Mesenchymal stem cell (in vitro differentiated cells and primary cell): ENCODE measurements at regions not wholly inside any gene's neighbourhood (a gene's known extent, or its start where the extent isn't known, plus 50 kb on each side); places are given as distances from the start of the nearest gene placed in this dataset.

Experiments used
- DNase-seq: peaks from one replicate; pipeline ENCODE4 v3.0.0-alpha.2; 2013
- H2AFZ ChIP-seq: one replicate; pipeline ENCODE4 v1.6.1; 2013; ENCODE audit warnings: low read depth, mild to moderate bottlenecking, control low read depth, inconsistent platforms, low read length, moderate library complexity
- H2AK5ac ChIP-seq: 2 replicates; pipeline ENCODE4 v1.6.1; 2013; ENCODE audit warnings: low read length, moderate library complexity, mild to moderate bottlenecking, inconsistent platforms; ENCODE audit not compliant: severe bottlenecking
- H2BK120ac ChIP-seq: one replicate; pipeline ENCODE4 v1.6.1; 2013; ENCODE audit warnings: low read depth, mild to moderate bottlenecking, inconsistent platforms, low read length, moderate library complexity
- H2BK12ac ChIP-seq, 2 experiments: one replicate each; pipeline ENCODE4 v1.6.1; 2013; ENCODE audit warnings: inconsistent platforms in 2 of 2, low read length in 2 of 2, mild to moderate bottlenecking in 2 of 2, moderate library complexity in 2 of 2, control low read depth in 1 of 2
- H2BK15ac ChIP-seq: one replicate; pipeline ENCODE4 v1.6.1; 2013; ENCODE audit warnings: mild to moderate bottlenecking, low read depth, inconsistent platforms; ENCODE audit not compliant: poor library complexity, severe bottlenecking
- H2BK5ac ChIP-seq: 2 replicates; pipeline ENCODE4 v1.6.1; 2013; ENCODE audit warnings: low read depth, mild to moderate bottlenecking, low read length, control low read depth, inconsistent platforms; ENCODE audit not compliant: poor library complexity, severe bottlenecking
- H3K14ac ChIP-seq, 2 experiments: one replicate each; pipeline ENCODE4 v1.6.1; 2013; ENCODE audit warnings: inconsistent platforms in 2 of 2, low read length in 2 of 2, control low read depth in 1 of 2, mild to moderate bottlenecking in 1 of 2, moderate library complexity in 1 of 2
- H3K18ac ChIP-seq, 2 experiments: one replicate each; pipeline ENCODE4 v1.6.1; 2013; ENCODE audit warnings: inconsistent platforms in 2 of 2, low read length in 2 of 2, control low read depth in 1 of 2, low read depth in 1 of 2, mild to moderate bottlenecking in 1 of 2
- H3K23ac ChIP-seq, 2 experiments: one replicate each; pipeline ENCODE4 v1.6.1; 2013; ENCODE audit warnings: inconsistent platforms in 2 of 2, low read length in 2 of 2, mild to moderate bottlenecking in 2 of 2, moderate library complexity in 2 of 2, control low read depth in 1 of 2
- H3K27ac ChIP-seq: 2 replicates; pipeline ENCODE4 v1.5.1; 2013; ENCODE audit warnings: mild to moderate bottlenecking, moderate library complexity, low read length, control low read depth, inconsistent platforms; ENCODE audit not compliant: poor library complexity, severe bottlenecking
- H3K27me3 ChIP-seq, 2 experiments: 2 replicates each; pipeline versions ENCODE4 v1.6.1 to v1.7.0; 2013; ENCODE audit warnings: low read length in 2 of 2, mild to moderate bottlenecking in 2 of 2, moderate library complexity in 2 of 2, control low read depth in 1 of 2, inconsistent platforms in 1 of 2; ENCODE audit not compliant: control insufficient read depth in 1 of 2, insufficient read depth in 1 of 2
- H3K36me3 ChIP-seq, 2 experiments: 2 replicates each; pipeline versions ENCODE4 v1.6.1 to v1.7.0; 2013; ENCODE audit warnings: low read length in 2 of 2, control low read depth in 1 of 2, inconsistent platforms in 1 of 2, low read depth in 1 of 2, mild to moderate bottlenecking in 1 of 2; ENCODE audit not compliant: insufficient read depth in 2 of 2, control insufficient read depth in 1 of 2
- H3K4ac ChIP-seq, 2 experiments: one replicate each; pipeline ENCODE4 v1.6.1; 2013; ENCODE audit warnings: inconsistent platforms in 2 of 2, low read length in 2 of 2, mild to moderate bottlenecking in 2 of 2, moderate library complexity in 2 of 2, control low read depth in 1 of 2, low read depth in 1 of 2
- H3K4me1 ChIP-seq: 2 replicates; pipeline ENCODE4 v1.6.1; 2013; ENCODE audit warnings: low read depth, low read length, control low read depth; ENCODE audit not compliant: control insufficient read depth, insufficient read depth
- H3K4me2 ChIP-seq: 2 replicates; pipeline ENCODE4 v1.6.1; 2013; ENCODE audit warnings: low read length, mild to moderate bottlenecking, inconsistent platforms; ENCODE audit not compliant: poor library complexity, severe bottlenecking
- H3K4me3 ChIP-seq, 2 experiments: 2 replicates each; pipeline versions ENCODE4 v1.5.1 to v1.7.0; 2013; ENCODE audit warnings: low read length in 2 of 2, mild to moderate bottlenecking in 2 of 2, control low read depth in 1 of 2, low read depth in 1 of 2; ENCODE audit not compliant: insufficient read depth in 1 of 2
- H3K79me1 ChIP-seq: replicated peaks from 2 replicates; pipeline ENCODE4 v1.6.1; 2013; ENCODE audit warnings: mild to moderate bottlenecking, control low read depth, low read length, inconsistent platforms; ENCODE audit not compliant: poor library complexity, severe bottlenecking
- H3K9ac ChIP-seq: 2 replicates; pipeline ENCODE4 v1.7.0; 2013; ENCODE audit warnings: mild to moderate bottlenecking, low read length, moderate library complexity
- H3K9me3 ChIP-seq: 2 replicates; pipeline ENCODE4 v1.7.0; 2013; ENCODE audit warnings: mild to moderate bottlenecking, low read length; ENCODE audit not compliant: control insufficient read depth
- H4K8ac ChIP-seq: one replicate; pipeline ENCODE4 v1.6.1; 2013; ENCODE audit warnings: inconsistent platforms, mild to moderate bottlenecking, low read length, moderate library complexity
- H4K91ac ChIP-seq: one replicate; pipeline ENCODE4 v1.6.1; 2013; ENCODE audit warnings: mild to moderate bottlenecking, low read length, inconsistent platforms
- WGBS: methylation state at CpG from one replicate; pipeline ENCODE4 v1.1.7; 2013; ENCODE audit warnings: mixed read lengths; 5-methylcytosine and 5-hydroxymethylcytosine counted together

DNA sequence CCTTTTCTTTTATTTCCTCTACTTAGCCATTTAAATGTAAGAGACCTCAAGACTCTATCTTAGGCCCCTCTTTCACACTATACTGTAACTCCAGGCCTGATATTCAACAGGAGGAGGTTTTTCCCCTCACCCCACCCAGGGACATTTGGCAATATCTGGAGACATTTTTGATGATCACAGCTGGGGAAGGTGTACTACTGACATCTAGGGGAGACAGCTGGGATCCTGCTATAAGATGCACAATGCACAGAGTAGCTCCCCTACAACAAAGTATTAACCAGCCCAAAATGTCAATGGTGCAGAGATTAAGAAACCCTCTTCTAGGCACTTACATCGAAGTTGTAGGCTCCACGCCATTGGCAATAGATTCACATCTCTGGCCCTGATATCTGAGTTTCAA lies 517.5 kb upstream of the UBE2E2 start:
- no peaks in the 10 kb centered on the region for H3K4me1 ChIP-seq
- no peak overlapping the region for H3K27ac ChIP-seq
- DNase-seq, result peak; percentile 35
- H3K9ac ChIP-seq, result no peak overlapping the region
- H3K27me3 ChIP-seq, result no peaks in the 10 kb centered on the region
- H2BK12ac ChIP-seq, result no peak overlapping the region
- H2BK5ac ChIP-seq, result no peak overlapping the region
- peak overlapping the region in 1 of 2 experiments; percentile 67 for H3K4ac ChIP-seq
- no peaks in the 10 kb centered on the region for H3K79me1 ChIP-seq
- no peak overlapping the region for H2AK5ac ChIP-seq
- no peak overlapping the region for H3K4me3 ChIP-seq
- no peak overlapping the region for H2BK120ac ChIP-seq
- no peaks in the 10 kb centered on the region for H3K9me3 ChIP-seq
- H3K36me3 ChIP-seq, result no peaks in the 10 kb centered on the region
- H3K23ac ChIP-seq, result no peak overlapping the region
- H2AFZ ChIP-seq, result no peak overlapping the region
- H3K18ac ChIP-seq, result no peak overlapping the region
- WGBS, result 88% methylated on average over 2 of the region's 2 CpGs
- no peak overlapping the region for H4K91ac ChIP-seq
- no peak overlapping the region for H3K14ac ChIP-seq
- no peak overlapping the region for H4K8ac ChIP-seq
- no peak overlapping the region for H3K4me2 ChIP-seq
- no peak overlapping the region for H2BK15ac ChIP-seq

DNA sequence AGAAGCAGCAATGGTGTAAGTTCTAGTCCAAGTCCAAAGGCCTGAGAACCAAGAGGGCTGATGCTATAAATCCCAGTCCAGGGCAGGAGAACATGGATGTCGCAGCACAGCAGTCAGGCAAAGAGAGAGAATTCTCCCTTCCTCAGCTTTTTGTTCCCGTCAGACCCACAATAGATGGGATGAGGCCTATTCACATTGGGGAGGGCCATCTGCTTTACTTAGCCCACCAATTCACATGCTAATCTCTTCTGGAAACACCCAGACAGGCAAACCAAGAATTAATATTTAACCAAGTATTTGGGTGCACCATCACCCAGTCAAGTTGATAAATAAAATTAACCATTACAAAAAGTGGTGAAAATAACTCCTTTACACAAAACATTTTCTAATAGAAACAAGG lies 511.7 kb upstream of the UBE2E2 start:
- Histone ChIP-seq H3K4ac (peak overlapping the region in 1 of 2 experiments; percentile 41), H3K23ac (no peak overlapping the region), H3K27me3 (no peaks in the 10 kb centered on the region), H3K14ac (peak overlapping the region in 1 of 2 experiments; percentile 41), H3K79me1 (no peaks in the 10 kb centered on the region), H2BK15ac (no peak overlapping the region), H3K18ac (peak overlapping the region; percentile 11 to 70), H3K9me3 (no peaks in the 10 kb centered on the region), H4K8ac (no peak overlapping the region), H3K36me3 (no peaks in the 10 kb centered on the region), H3K4me3 (no peak overlapping the region), H3K27ac (no peak overlapping the region), H3K9ac (no peak overlapping the region), H2AK5ac (peak overlapping the region; percentile 91), H3K4me2 (no peak overlapping the region), H2BK12ac (peak overlapping the region in 1 of 2 experiments; percentile 54), H2BK5ac (peak overlapping the region; percentile 57), H4K91ac (no peak overlapping the region), H3K4me1 (peaks cover 2% of the 10 kb centered on the region), H2AFZ (no peak overlapping the region), H2BK120ac (no peak overlapping the region)
- DNase-seq, result no peak
- 57% methylated on average over 2 of the region's 2 CpGs for WGBS

DNA sequence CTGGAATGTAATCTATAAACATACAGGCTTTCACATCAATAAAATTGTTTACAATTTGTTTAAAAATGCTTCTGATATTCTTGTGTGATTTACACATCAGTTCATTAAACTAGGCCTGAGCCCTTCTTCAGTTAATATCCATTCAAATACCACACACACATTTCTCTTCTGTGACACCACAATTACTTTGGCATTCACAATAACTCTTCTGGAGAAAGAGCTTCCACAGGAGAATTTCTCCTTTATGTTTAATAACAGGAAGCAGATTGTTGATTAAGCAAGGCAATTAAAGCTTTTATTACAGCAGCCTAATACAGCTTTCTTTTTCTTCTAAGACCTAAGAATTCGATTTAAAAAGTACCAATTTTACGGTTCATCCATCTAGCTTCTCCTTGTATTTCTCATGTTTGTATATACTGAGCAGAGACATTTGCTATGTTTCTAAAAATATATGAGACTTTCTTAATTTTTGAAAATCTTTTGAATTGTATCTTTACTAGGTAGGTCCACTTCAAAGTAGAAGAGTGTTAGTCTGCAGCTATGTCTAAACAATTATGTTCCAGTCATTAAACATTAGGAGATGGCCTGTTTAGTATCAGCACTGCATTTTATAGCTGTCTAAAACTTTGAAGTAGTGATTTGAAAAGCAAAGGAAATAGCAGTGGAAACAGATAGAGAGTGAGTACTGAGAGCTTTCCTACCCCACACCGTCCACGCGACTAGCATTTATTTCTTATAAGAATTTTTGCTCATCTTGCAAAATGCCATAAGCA lies 511.1 kb upstream of the UBE2E2 start:
- DNase-seq, result peak; percentile 31
- Histone ChIP-seq H3K36me3 (no peaks in the 10 kb centered on the region), H3K4ac (no peak overlapping the region), H2BK120ac (no peak overlapping the region), H3K4me2 (no peak overlapping the region), H2AK5ac (no peak overlapping the region), H3K4me1 (peaks cover 2% of the 10 kb centered on the region), H2BK15ac (no peak overlapping the region), H3K27ac (peak overlapping the region; percentile 59), H3K27me3 (no peaks in the 10 kb centered on the region), H3K18ac (no peak overlapping the region), H4K8ac (no peak overlapping the region), H3K9ac (no peak overlapping the region), H3K79me1 (no peaks in the 10 kb centered on the region), H2AFZ (no peak overlapping the region), H2BK12ac (no peak overlapping the region), H4K91ac (no peak overlapping the region), H3K14ac (no peak overlapping the region), H2BK5ac (no peak overlapping the region), H3K4me3 (no peak overlapping the region), H3K9me3 (no peaks in the 10 kb centered on the region), H3K23ac (no peak overlapping the region)
- WGBS, result no CpG with 5 or more reads among the region's 5 CpGs

- H2AFZ ChIP-seq, result no peak overlapping the region
- H3K4me1 ChIP-seq, result no peaks in the 10 kb centered on the region
- no peak overlapping the region for H4K91ac ChIP-seq
- DNase-seq, result no peak
- H4K8ac ChIP-seq, result no peak overlapping the region
- no peak overlapping the region for H2BK12ac ChIP-seq
- no peak overlapping the region for H2BK15ac ChIP-seq
- no peak overlapping the region for H2BK5ac ChIP-seq
- H3K4me2 ChIP-seq, result no peak overlapping the region
- H3K4me3 ChIP-seq, result no peak overlapping the region
- no peak overlapping the region for H3K27ac ChIP-seq
- no peak overlapping the region for H3K14ac ChIP-seq
- H2BK120ac ChIP-seq, result no peak overlapping the region
- H3K9me3 ChIP-seq, result no peaks in the 10 kb centered on the region
- no peaks in the 10 kb centered on the region for H3K36me3 ChIP-seq
- no peak overlapping the region for H3K4ac ChIP-seq
- no peak overlapping the region for H3K23ac ChIP-seq
- no peak overlapping the region for H3K18ac ChIP-seq
- no peak overlapping the region for H2AK5ac ChIP-seq
- H3K9ac ChIP-seq, result no peak overlapping the region
- H3K27me3 ChIP-seq, result no peaks in the 10 kb centered on the region
- no peaks in the 10 kb centered on the region for H3K79me1 ChIP-seq
These were observed 502.3 kb upstream of the UBE2E2 start for GRCh38 chr3:22700876-22701275.
